ENCODE measurements at regions not wholly inside any gene's neighbourhood (a gene's known extent, or its start where the extent isn't known, plus 50 kb on each side); places are given as distances from the start of the nearest gene placed in this dataset.

- no peak overlapping the region for H3K4me3 ChIP-seq (ENCODE audit: low read length, poor library complexity, severe bottlenecking)
- no peaks in the 10 kb centered on the region for H3K36me3 ChIP-seq (ENCODE audit: insufficient read depth, low read length)
- H3K9me2 ChIP-seq (replicated peaks; ENCODE audit: low read depth, low read length) = no peaks in the 10 kb centered on the region
- H3K9ac ChIP-seq (ENCODE audit: low read depth, low read length, poor library complexity, severe bottlenecking) = no peak overlapping the region
- H2AFZ ChIP-seq (ENCODE audit: low read length) = no peak overlapping the region
- no peaks in the 10 kb centered on the region for H3F3A ChIP-seq (ENCODE audit: low read depth)
- TF ChIP-seq EZH2phosphoT487 (IDR thresholded peaks at IDR 0.05; ENCODE audit: borderline replicate concordance) (no peak), CTCF (conservative IDR thresholded peaks at IDR 0.05; ENCODE audit: low read length) (no peak)
- peaks cover 9% of the 10 kb centered on the region for H3K9me3 ChIP-seq (ENCODE audit: insufficient read depth, low read depth, low read length)
- H3K79me2 ChIP-seq (ENCODE audit: insufficient read depth, low read length) = no peaks in the 10 kb centered on the region
- peaks cover 12% of the 10 kb centered on the region for H3K4me1 ChIP-seq (ENCODE audit: insufficient read depth, low read length, poor library complexity, severe bottlenecking)
- H3K27me3 ChIP-seq (ENCODE audit: insufficient read depth, low read length, poor library complexity, severe bottlenecking) = no peaks in the 10 kb centered on the region
- H3K4me2 ChIP-seq (ENCODE audit: low read depth, low read length, poor library complexity, severe bottlenecking) = no peak overlapping the region
- H4K20me1 ChIP-seq (ENCODE audit: insufficient read depth, low read length, poor library complexity, severe bottlenecking) = no peaks in the 10 kb centered on the region
These were observed 660.0 kb upstream of the CCDC54 start for GRCh38 chr3:106717178-106717780.

GRCh38 chr3:106719077-106719476 lies 658.2 kb upstream of the CCDC54 start:
- no peaks in the 10 kb centered on the region for H3K9me2 ChIP-seq (replicated peaks; ENCODE audit: low read depth, low read length)
- H4K20me1 ChIP-seq (ENCODE audit: insufficient read depth, low read length, poor library complexity, severe bottlenecking) = no peaks in the 10 kb centered on the region
- no peaks in the 10 kb centered on the region for H3K36me3 ChIP-seq (ENCODE audit: insufficient read depth, low read length)
- no peaks in the 10 kb centered on the region for H3K27me3 ChIP-seq (ENCODE audit: insufficient read depth, low read length, poor library complexity, severe bottlenecking)
- H3K9ac ChIP-seq (ENCODE audit: low read depth, low read length, poor library complexity, severe bottlenecking) = no peak overlapping the region
- H3F3A ChIP-seq (ENCODE audit: low read depth) = no peaks in the 10 kb centered on the region
- TF ChIP-seq CTCF (conservative IDR thresholded peaks at IDR 0.05; ENCODE audit: low read length) = no peak
- no peak for TF ChIP-seq EZH2phosphoT487 (IDR thresholded peaks at IDR 0.05; ENCODE audit: borderline replicate concordance)
- no peak overlapping the region for H2AFZ ChIP-seq (ENCODE audit: low read length)
- H3K79me2 ChIP-seq (ENCODE audit: insufficient read depth, low read length) = no peaks in the 10 kb centered on the region
- H3K4me3 ChIP-seq (ENCODE audit: low read length, poor library complexity, severe bottlenecking) = no peak overlapping the region
- H3K4me1 ChIP-seq (ENCODE audit: insufficient read depth, low read length, poor library complexity, severe bottlenecking) = peaks cover 6% of the 10 kb centered on the region
- H3K4me2 ChIP-seq (ENCODE audit: low read depth, low read length, poor library complexity, severe bottlenecking) = no peak overlapping the region
- peaks cover 9% of the 10 kb centered on the region for H3K9me3 ChIP-seq (ENCODE audit: insufficient read depth, low read depth, low read length)

- Histone ChIP-seq H3K4me3 (ENCODE audit: low read length, poor library complexity, severe bottlenecking) (no peak overlapping the region), H3K79me2 (ENCODE audit: insufficient read depth, low read length) (no peaks in the 10 kb centered on the region), H3K9me3 (ENCODE audit: insufficient read depth, low read depth, low read length) (peaks cover 9% of the 10 kb centered on the region), H2AFZ (ENCODE audit: low read length) (no peak overlapping the region), H4K20me1 (ENCODE audit: insufficient read depth, low read length, poor library complexity, severe bottlenecking) (no peaks in the 10 kb centered on the region), H3K9ac (ENCODE audit: low read depth, low read length, poor library complexity, severe bottlenecking) (no peak overlapping the region), H3F3A (ENCODE audit: low read depth) (no peaks in the 10 kb centered on the region), H3K27me3 (ENCODE audit: insufficient read depth, low read length, poor library complexity, severe bottlenecking) (no peaks in the 10 kb centered on the region), H3K36me3 (ENCODE audit: insufficient read depth, low read length) (no peaks in the 10 kb centered on the region), H3K4me1 (ENCODE audit: insufficient read depth, low read length, poor library complexity, severe bottlenecking) (peaks cover 6% of the 10 kb centered on the region), H3K4me2 (ENCODE audit: low read depth, low read length, poor library complexity, severe bottlenecking) (no peak overlapping the region), H3K9me2 (replicated peaks; ENCODE audit: low read depth, low read length) (no peaks in the 10 kb centered on the region)
- TF ChIP-seq CTCF (conservative IDR thresholded peaks at IDR 0.05; ENCODE audit: low read length) (no peak), EZH2phosphoT487 (IDR thresholded peaks at IDR 0.05; ENCODE audit: borderline replicate concordance) (no peak)
These were observed 657.7 kb upstream of the CCDC54 start for GRCh38 chr3:106719583-106719982.
